ENCODE measurements at regions not wholly inside any gene's neighbourhood (a gene's known extent, or its start where the extent isn't known, plus 50 kb on each side); places are given as distances from the start of the nearest gene placed in this dataset.

DNA sequence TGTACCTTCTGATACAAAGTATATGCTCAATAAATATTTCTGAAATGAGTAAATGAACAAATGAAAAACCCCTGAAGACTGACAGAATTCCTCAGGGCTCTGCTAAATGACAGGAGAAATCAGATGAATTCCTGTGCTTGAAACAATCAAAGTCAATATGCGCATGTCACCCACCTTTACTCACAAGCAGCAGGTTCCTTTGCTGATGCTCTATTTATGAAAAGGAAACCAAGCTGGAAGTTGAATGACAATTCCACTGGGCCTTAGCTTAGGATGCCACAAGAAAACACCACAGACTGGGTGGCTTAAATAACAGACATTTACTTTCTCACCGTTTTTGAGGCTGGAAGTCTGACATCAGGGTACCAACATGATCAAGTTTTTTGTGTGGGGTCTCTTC lies 477.5 kb upstream of the TEX13C start:
- no peak for TF ChIP-seq CTCF (IDR thresholded peaks at IDR 0.05; ENCODE audit: low read depth, low read length, missing control alignments)
- no peak for DNase-seq (ENCODE audit: low read depth)
- no peak overlapping the region for H3K4me3 ChIP-seq (ENCODE audit: low read depth, low read length)

DNA sequence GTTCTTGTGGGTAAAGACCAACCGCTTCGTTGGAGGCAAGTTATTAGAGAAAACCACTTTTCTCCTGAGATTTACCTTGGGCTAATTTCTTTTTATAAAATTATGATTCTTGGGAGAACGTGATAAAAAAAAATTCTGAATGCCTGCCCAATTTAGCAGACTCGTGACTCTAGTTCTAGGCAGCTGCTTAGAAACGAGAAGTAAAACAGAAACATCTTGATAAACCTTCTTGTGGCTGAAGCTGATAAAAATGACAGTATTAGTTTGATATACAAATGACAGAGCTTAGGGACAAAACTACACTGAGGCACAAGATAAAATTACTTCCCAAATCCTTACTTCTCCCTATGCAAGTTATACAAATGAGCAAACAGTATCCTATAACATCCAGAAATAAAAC lies 458.9 kb upstream of the TEX13C start:
- TF ChIP-seq CTCF (IDR thresholded peaks at IDR 0.05; ENCODE audit: low read depth, low read length, missing control alignments) = no peak
- no peak overlapping the region for H3K4me3 ChIP-seq (ENCODE audit: low read depth, low read length)
- no peak for DNase-seq (ENCODE audit: low read depth)

DNA sequence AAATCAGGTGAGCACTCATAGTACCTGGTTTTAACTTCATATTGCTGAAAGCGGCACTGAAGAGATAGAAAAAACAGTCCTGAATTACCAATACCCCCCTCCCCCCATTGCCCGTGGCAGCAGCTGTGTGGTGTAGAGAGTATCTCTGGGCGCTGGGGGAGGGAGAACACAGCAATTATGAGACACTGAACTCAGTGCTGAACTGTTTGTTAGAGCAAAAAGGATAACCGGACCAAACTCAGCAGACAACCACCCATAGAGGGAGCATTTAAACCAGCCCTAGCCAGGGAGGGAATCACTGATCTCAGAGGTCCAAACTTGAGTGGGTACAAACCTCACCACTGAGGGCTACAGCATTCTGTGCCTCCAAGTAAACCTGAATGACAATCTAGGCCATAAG lies 457.4 kb upstream of the TEX13C start:
- no peak for TF ChIP-seq CTCF (IDR thresholded peaks at IDR 0.05; ENCODE audit: low read depth, low read length, missing control alignments)
- DNase-seq (ENCODE audit: low read depth) = no peak
- no peak overlapping the region for H3K4me3 ChIP-seq (ENCODE audit: low read depth, low read length)

- no peak overlapping the region for H3K4me3 ChIP-seq (ENCODE audit: low read depth, low read length)
- no peak for TF ChIP-seq CTCF (IDR thresholded peaks at IDR 0.05; ENCODE audit: low read depth, low read length, missing control alignments)
- DNase-seq (ENCODE audit: low read depth) = no peak
These were observed 456.4 kb upstream of the TEX13C start for GRCh38 chrX:124863303-124863702.

GRCh38 chrX:124887572-124887971 lies 432.1 kb upstream of the TEX13C start:
- no peak overlapping the region for H3K4me3 ChIP-seq (ENCODE audit: low read depth, low read length)
- no peak for TF ChIP-seq CTCF (IDR thresholded peaks at IDR 0.05; ENCODE audit: low read depth, low read length, missing control alignments)
- DNase-seq (ENCODE audit: low read depth) = no peak

DNA sequence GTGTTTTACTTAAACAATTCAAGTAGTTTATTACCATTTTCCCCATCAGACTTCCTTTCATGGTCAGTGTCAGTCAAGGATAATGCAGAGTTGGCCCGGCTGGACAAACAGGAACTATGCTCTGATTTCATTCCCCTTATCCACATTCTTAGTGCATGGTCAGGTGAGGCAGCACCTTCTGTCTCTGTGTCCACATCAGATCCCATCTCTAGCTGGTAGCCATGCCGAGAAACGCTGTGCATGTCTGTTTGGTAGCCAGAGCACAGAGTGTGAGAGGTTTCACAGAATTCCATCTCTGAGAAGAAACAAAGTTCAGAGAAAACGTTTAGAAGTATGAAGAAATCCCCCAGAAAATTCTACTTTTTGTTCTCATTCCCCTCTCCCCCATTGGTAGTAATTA lies 423.7 kb upstream of the TEX13C start:
- TF ChIP-seq CTCF (IDR thresholded peaks at IDR 0.05; ENCODE audit: low read depth, low read length, missing control alignments) = no peak
- no peak overlapping the region for H3K4me3 ChIP-seq (ENCODE audit: low read depth, low read length)
- no peak for DNase-seq (ENCODE audit: low read depth)

DNA sequence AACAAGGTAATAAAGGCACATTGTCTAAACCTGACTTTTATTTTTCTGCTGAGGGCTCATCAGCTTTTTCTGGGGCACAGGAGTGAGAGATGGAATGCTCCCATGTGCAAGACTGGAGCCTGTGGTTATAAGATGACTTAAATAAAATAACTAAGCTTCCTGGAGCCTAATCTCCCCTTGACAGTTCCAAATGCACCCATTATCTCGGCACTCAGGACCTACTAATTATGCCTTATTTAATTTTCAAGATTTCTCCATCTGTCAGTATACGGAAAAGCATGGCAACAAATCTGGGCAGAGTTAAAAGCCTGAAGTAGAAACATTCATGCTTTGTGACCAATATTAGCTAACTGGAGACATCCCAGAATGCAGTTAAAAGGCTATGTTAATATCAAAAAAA lies 416.7 kb upstream of the TEX13C start:
- TF ChIP-seq CTCF (IDR thresholded peaks at IDR 0.05; ENCODE audit: low read depth, low read length, missing control alignments) = no peak
- no peak overlapping the region for H3K4me3 ChIP-seq (ENCODE audit: low read depth, low read length)
- no peak for DNase-seq (ENCODE audit: low read depth)

Measured in GM12864 (cell line).